HG03139 (cell line): ENCODE measurements at regions not wholly inside any gene's neighbourhood (a gene's known extent, or its start where the extent isn't known, plus 50 kb on each side); places are given as distances from the start of the nearest gene placed in this dataset.

Source experiments
- ATAC-seq: cut with Tn5 transposase; IDR thresholded peaks from one replicate; pipeline ENCODE4 v1.9.1; 2021; ENCODE audit not compliant: unreplicated experiment

GRCh38 chr2:515441-516127 is 161.6 kb downstream of the TMEM18 start:
- ATAC-seq, result no peak

GRCh38 chr2:513981-514706 is 163.1 kb downstream of the TMEM18 start:
- ATAC-seq, result no peak

- no peak for ATAC-seq
Measured at GRCh38 chr2:510839-511238, 166.4 kb downstream of the TMEM18 start.

GRCh38 chr2:509888-510287 is 167.3 kb downstream of the TMEM18 start:
- no peak for ATAC-seq

- ATAC-seq, result no peak
Measured at GRCh38 chr2:508121-508520, 169.1 kb downstream of the TMEM18 start.

- ATAC-seq, result no peak
Measured at GRCh38 chr2:506866-507265, 170.3 kb downstream of the TMEM18 start.

- ATAC-seq, result no peak
Measured at GRCh38 chr2:506451-506850, 170.8 kb downstream of the TMEM18 start.

- ATAC-seq, result no peak
Measured at GRCh38 chr2:505941-506340, 171.3 kb downstream of the TMEM18 start.

- ATAC-seq, result no peak
Measured at GRCh38 chr2:503288-503999, 173.8 kb downstream of the TMEM18 start.

GRCh38 chr2:502831-503230 is 174.4 kb downstream of the TMEM18 start:
- ATAC-seq, result no peak

- no peak for ATAC-seq
Measured at GRCh38 chr2:501667-502066, 175.5 kb downstream of the TMEM18 start.

- ATAC-seq, result no peak
Measured at GRCh38 chr2:501130-501529, 176.1 kb downstream of the TMEM18 start.

- no peak for ATAC-seq
Measured at GRCh38 chr2:499726-500125, 177.5 kb downstream of the TMEM18 start.

GRCh38 chr2:498493-499178 is 178.6 kb downstream of the TMEM18 start:
- ATAC-seq, result no peak

GRCh38 chr2:497770-498492 is 179.3 kb downstream of the TMEM18 start:
- no peak for ATAC-seq

GRCh38 chr2:496729-497128 is 180.5 kb downstream of the TMEM18 start:
- ATAC-seq, result no peak

- no peak for ATAC-seq
Measured at GRCh38 chr2:495745-496275, 181.4 kb downstream of the TMEM18 start.

- no peak for ATAC-seq
Measured at GRCh38 chr2:494853-495252, 182.4 kb downstream of the TMEM18 start.

- no peak for ATAC-seq
Measured at GRCh38 chr2:493228-493627, 184.0 kb downstream of the TMEM18 start.

GRCh38 chr2:492178-492577 is 185.0 kb downstream of the TMEM18 start:
- ATAC-seq, result no peak

- ATAC-seq, result no peak
Measured at GRCh38 chr2:489838-490237, 187.4 kb downstream of the TMEM18 start.
